ENCODE measurements at regions not wholly inside any gene's neighbourhood (a gene's known extent, or its start where the extent isn't known, plus 50 kb on each side); places are given as distances from the start of the nearest gene placed in this dataset.

GRCh38 chr5:24102010-24102409, 542.8 kb downstream of the CDH10 start:
- DNase-seq: no peak
- Histone ChIP-seq H3K27me3 (ENCODE audit: insufficient read depth in 3 of 3, low read length in 2 of 3) (no peaks in the 10 kb centered on the region), H3K9me3 (no peaks in the 10 kb centered on the region), H3K4me3 (no peak overlapping the region), H3K36me3 (ENCODE audit: insufficient read depth in 1 of 2, low read depth in 1 of 2) (no peaks in the 10 kb centered on the region), H3K27ac (no peak overlapping the region), H3K4me1 (no peaks in the 10 kb centered on the region)
- no peak for ATAC-seq
- WGBS, 3 donors: 83 to 95% (median 88%) methylated on average over 2 of the region's 2 CpGs
- TF ChIP-seq CTCF (IDR thresholded peaks at IDR 0.05): no peak
- intact Hi-C loops (cut with DNase I): no loop called here

GRCh38 chr5:24103451-24104023, 541.2 kb downstream of the CDH10 start:
- WGBS, 3 donors: 68 to 80% (median 71%) methylated on average over 3 of the region's 3 CpGs
- no peaks in the 10 kb centered on the region for H3K4me1 ChIP-seq
- H3K27ac ChIP-seq: no peak overlapping the region
- ATAC-seq: no peak
- no peak for TF ChIP-seq CTCF (IDR thresholded peaks at IDR 0.05)
- no peak for DNase-seq
- no peak overlapping the region for H3K4me3 ChIP-seq
- no peaks in the 10 kb centered on the region for H3K27me3 ChIP-seq (ENCODE audit: insufficient read depth in 3 of 3, low read length in 2 of 3)
- H3K9me3 ChIP-seq: no peaks in the 10 kb centered on the region
- intact Hi-C loops (cut with DNase I): no loop called here
- no peaks in the 10 kb centered on the region for H3K36me3 ChIP-seq (ENCODE audit: insufficient read depth in 1 of 2, low read depth in 1 of 2)

GRCh38 chr5:24110004-24110615, 534.7 kb downstream of the CDH10 start:
- Histone ChIP-seq H3K4me3 (no peak overlapping the region), H3K36me3 (ENCODE audit: insufficient read depth in 1 of 2, low read depth in 1 of 2) (no peaks in the 10 kb centered on the region), H3K27ac (no peak overlapping the region), H3K9me3 (no peaks in the 10 kb centered on the region), H3K27me3 (ENCODE audit: insufficient read depth in 3 of 3, low read length in 2 of 3) (no peaks in the 10 kb centered on the region), H3K4me1 (no peaks in the 10 kb centered on the region)
- TF ChIP-seq CTCF (IDR thresholded peaks at IDR 0.05): peak; percentile 22
- no peak for ATAC-seq
- intact Hi-C loops (cut with DNase I): no loop called here
- WGBS, 3 donors: 30 to 31% (median 30%) methylated on average over 3 of the region's 3 CpGs
- DNase-seq: no peak

- WGBS, 3 donors: 70 to 83% (median 79%) methylated on average over 2 of the region's 2 CpGs
- Histone ChIP-seq H3K27me3 (ENCODE audit: insufficient read depth in 3 of 3, low read length in 2 of 3) (no peaks in the 10 kb centered on the region), H3K4me1 (no peaks in the 10 kb centered on the region), H3K9me3 (no peaks in the 10 kb centered on the region), H3K4me3 (no peak overlapping the region), H3K36me3 (ENCODE audit: insufficient read depth in 1 of 2, low read depth in 1 of 2) (no peaks in the 10 kb centered on the region), H3K27ac (no peak overlapping the region)
- intact Hi-C loops (cut with DNase I): no loop called here
- TF ChIP-seq CTCF (IDR thresholded peaks at IDR 0.05): no peak
- no peak for ATAC-seq
- DNase-seq: no peak
Observed at GRCh38 chr5:24112420-24112819, 532.4 kb downstream of the CDH10 start.

- H3K27ac ChIP-seq: no peak overlapping the region
- ATAC-seq (no peak), DNase-seq (no peak)
- 68 to 70% (median 69%) methylated on average over 2 of the region's 2 CpGs for WGBS, 3 donors
- H3K36me3 ChIP-seq (ENCODE audit: insufficient read depth in 1 of 2, low read depth in 1 of 2): no peaks in the 10 kb centered on the region
- no peaks in the 10 kb centered on the region for H3K9me3 ChIP-seq
- H3K27me3 ChIP-seq (ENCODE audit: insufficient read depth in 3 of 3, low read length in 2 of 3): no peaks in the 10 kb centered on the region
- TF ChIP-seq CTCF (IDR thresholded peaks at IDR 0.05): no peak
- no peak overlapping the region for H3K4me3 ChIP-seq
- intact Hi-C loops (cut with DNase I): no loop called here
- no peaks in the 10 kb centered on the region for H3K4me1 ChIP-seq
Observed at GRCh38 chr5:24118351-24118750, 526.4 kb downstream of the CDH10 start.
